Smooth muscle cell (in vitro differentiated cells): ENCODE measurements at regions not wholly inside any gene's neighbourhood (a gene's known extent, or its start where the extent isn't known, plus 50 kb on each side); places are given as distances from the start of the nearest gene placed in this dataset.

Source experiments
- DNase-seq: peaks from one replicate; lab custom pipeline; 2025; ENCODE audit not compliant: unreplicated experiment; lab: John Stamatoyannopoulos, UW
- H2AFZ ChIP-seq: fragments of 200-600 bp; sonication (generic); 2 replicates; pipeline ENCODE4 v1.6.0; 2016; ENCODE audit warnings: antibody characterized with exemption, low read depth, mild to moderate bottlenecking
- H3F3A ChIP-seq: fragments of 200-600 bp; sonication (generic); 2 replicates; pipeline ENCODE4 v1.6.0; 2017; ENCODE audit warnings: antibody characterized with exemption, low read depth
- H3K27ac ChIP-seq: fragments of 200-600 bp; sonication (generic); 2 replicates; pipeline ENCODE4 v1.5.1; 2016; ENCODE audit warnings: low read depth, mild to moderate bottlenecking
- H3K27me3 ChIP-seq: fragments of 200-600 bp; sonication (generic); 2 replicates; pipeline ENCODE4 v1.6.1; 2016; ENCODE audit warnings: low read depth, mild to moderate bottlenecking
- H3K36me3 ChIP-seq: fragments of 200-600 bp; sonication (generic); 2 replicates; pipeline ENCODE4 v1.5.1; 2016; ENCODE audit warnings: low read depth
- H3K4me1 ChIP-seq: fragments of 200-600 bp; sonication (generic); 2 replicates; pipeline ENCODE4 v1.5.1; 2016; ENCODE audit warnings: low read depth
- H3K4me2 ChIP-seq: fragments of 200-600 bp; sonication (generic); 2 replicates; pipeline ENCODE4 v1.6.0; 2016; ENCODE audit warnings: mild to moderate bottlenecking
- H3K4me3 ChIP-seq: fragments of 200-600 bp; sonication (generic); 2 replicates; pipeline ENCODE4 v1.5.1; 2016; ENCODE audit warnings: mild to moderate bottlenecking
- H3K79me2 ChIP-seq: fragments of 200-600 bp; sonication (generic); 2 replicates; pipeline ENCODE4 v1.6.0; 2016; ENCODE audit warnings: low read depth, mild to moderate bottlenecking
- H3K9ac ChIP-seq: fragments of 200-600 bp; sonication (generic); 2 replicates; pipeline ENCODE4 v1.6.0; 2016; ENCODE audit warnings: low read depth
- H3K9me3 ChIP-seq: fragments of 200-600 bp; sonication (generic); replicated peaks from 2 replicates; pipeline ENCODE4 v1.5.1; 2016; ENCODE audit warnings: low read depth
- H4K20me1 ChIP-seq: fragments of 200-600 bp; sonication (generic); 2 replicates; pipeline ENCODE4 v1.6.0; 2016; ENCODE audit warnings: low read depth
- WGBS: methylation state at CpG from one replicate; pipeline ENCODE4 v1.1.7; 2016; ENCODE audit warnings: low lambda C conversion rate; 5-methylcytosine and 5-hydroxymethylcytosine counted together
- TF ChIP-seq, protein P1 (sequence below): fragments of 200-600 bp; sonication (generic); IDR thresholded peaks from 2 replicates; pipeline ENCODE4 v1.5.1; 2017; ENCODE audit warnings: borderline replicate concordance, mild to moderate bottlenecking, antibody characterized with exemption; ENCODE audit not compliant: insufficient read depth, poor library complexity, severe bottlenecking

DNA sequence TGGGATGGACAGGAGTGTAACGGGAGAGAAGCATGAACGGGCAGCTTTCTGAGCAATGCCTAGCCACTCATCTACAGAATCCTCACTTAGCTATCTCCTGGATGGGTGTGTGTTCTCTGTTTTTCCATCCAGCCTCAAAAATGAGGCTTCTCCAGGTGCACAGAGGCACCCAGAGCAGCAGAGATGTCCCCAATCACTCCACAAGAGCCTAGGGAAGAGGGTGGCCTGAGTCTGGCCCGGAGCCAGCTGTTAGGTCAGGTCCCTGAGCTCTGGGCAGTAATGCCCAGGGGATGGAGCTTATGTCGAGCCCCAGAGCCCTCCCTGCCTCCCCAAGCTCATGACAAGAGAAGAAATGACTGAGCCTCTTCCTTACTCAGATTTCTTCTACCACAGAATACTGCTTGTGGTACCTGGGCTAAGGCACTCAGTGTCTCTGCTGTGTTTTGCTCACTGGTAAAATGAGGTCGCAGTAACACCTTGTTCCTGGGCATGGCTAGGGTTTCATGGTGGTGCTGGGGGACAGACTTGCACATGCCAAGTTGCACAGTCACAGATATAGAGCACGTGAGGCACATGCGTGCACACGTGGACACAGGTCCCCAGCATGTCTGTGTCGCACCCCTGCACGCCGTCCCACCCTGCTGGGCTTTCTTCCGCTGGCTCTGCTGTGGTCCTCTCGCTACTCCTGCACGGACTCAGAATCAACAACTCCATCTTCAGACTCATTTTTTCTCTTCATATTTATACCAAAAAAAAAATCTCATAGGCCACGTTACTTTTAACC is 86.6 kb upstream of the SOX1 start:
- no peak for DNase-seq
- TF ChIP-seq, protein P1, sequence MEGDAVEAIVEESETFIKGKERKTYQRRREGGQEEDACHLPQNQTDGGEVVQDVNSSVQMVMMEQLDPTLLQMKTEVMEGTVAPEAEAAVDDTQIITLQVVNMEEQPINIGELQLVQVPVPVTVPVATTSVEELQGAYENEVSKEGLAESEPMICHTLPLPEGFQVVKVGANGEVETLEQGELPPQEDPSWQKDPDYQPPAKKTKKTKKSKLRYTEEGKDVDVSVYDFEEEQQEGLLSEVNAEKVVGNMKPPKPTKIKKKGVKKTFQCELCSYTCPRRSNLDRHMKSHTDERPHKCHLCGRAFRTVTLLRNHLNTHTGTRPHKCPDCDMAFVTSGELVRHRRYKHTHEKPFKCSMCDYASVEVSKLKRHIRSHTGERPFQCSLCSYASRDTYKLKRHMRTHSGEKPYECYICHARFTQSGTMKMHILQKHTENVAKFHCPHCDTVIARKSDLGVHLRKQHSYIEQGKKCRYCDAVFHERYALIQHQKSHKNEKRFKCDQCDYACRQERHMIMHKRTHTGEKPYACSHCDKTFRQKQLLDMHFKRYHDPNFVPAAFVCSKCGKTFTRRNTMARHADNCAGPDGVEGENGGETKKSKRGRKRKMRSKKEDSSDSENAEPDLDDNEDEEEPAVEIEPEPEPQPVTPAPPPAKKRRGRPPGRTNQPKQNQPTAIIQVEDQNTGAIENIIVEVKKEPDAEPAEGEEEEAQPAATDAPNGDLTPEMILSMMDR = no peak
- Histone ChIP-seq H3K36me3 (no peaks in the 10 kb centered on the region), H2AFZ (no peak overlapping the region), H3K4me1 (no peaks in the 10 kb centered on the region), H3K27me3 (no peaks in the 10 kb centered on the region), H3F3A (no peaks in the 10 kb centered on the region), H4K20me1 (no peaks in the 10 kb centered on the region), H3K4me2 (no peak overlapping the region), H3K27ac (no peak overlapping the region), H3K9me3 (no peaks in the 10 kb centered on the region), H3K9ac (no peak overlapping the region), H3K79me2 (no peaks in the 10 kb centered on the region), H3K4me3 (no peak overlapping the region)
- WGBS = 89% methylated on average over 15 of the region's 15 CpGs

DNA sequence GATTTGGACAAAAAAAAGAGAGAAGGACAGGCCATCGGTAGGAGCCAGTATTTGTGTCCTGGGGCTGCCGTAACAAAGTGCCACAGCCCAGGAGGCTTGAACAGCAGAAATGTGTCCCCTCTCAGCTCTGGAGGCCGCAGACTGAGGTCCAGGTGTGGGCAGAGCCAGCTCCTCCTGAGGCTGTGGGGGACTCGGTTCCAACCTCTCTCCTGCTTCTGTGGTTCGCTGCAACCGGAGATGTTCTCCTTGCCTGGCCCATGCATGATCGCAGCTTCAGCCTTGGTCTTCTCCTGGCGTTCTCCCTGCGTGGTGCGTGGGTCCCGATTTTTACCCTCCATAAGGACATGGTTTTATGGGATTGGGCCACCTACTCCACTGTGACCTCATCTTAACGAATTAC is 85.9 kb upstream of the SOX1 start:
- H3K4me1 ChIP-seq = no peaks in the 10 kb centered on the region
- TF ChIP-seq, protein P1 = no peak
- no peak overlapping the region for H3K4me2 ChIP-seq
- H3K27ac ChIP-seq = no peak overlapping the region
- 92% methylated on average over 12 of the region's 12 CpGs for WGBS
- H3K27me3 ChIP-seq = no peaks in the 10 kb centered on the region
- DNase-seq = no peak
- no peak overlapping the region for H3K9ac ChIP-seq
- no peaks in the 10 kb centered on the region for H3K79me2 ChIP-seq
- H3K36me3 ChIP-seq = no peaks in the 10 kb centered on the region
- no peaks in the 10 kb centered on the region for H3K9me3 ChIP-seq
- no peak overlapping the region for H3K4me3 ChIP-seq
- H4K20me1 ChIP-seq = no peaks in the 10 kb centered on the region
- H2AFZ ChIP-seq = no peak overlapping the region
- H3F3A ChIP-seq = no peaks in the 10 kb centered on the region

DNA sequence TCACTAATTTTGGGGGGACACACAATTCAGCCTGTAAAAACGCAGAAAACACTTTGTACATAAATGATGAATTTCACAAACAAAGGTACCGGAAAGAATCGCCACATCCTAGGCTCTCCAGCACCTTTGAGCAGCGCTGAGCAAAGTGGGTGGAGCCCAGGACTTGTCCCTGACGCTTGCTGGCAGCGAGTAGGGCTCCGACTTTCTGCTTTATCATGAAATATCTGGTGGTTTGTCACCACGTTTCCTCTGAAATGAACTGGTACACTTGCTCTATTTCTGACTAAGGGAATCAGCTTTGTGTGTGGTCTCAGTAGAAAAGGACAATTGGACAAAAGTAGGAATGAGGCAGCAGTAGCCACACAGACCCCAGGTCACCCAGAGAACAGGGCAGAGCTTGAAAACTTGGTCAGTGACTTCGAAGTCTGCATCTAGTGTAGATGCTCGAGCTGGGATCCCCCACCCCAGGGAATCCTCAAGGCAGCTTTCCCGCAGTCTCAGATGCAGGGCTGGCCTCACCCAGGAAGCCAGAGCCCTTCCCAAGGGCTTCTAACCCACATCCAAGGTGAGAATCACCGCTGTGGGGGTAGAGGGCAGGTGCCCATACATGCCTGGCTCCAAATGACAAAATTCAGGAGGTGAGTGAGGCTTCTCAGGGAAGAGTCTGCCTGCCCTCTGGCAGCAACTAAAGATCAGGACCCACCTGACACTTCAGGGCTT is 85.3 kb upstream of the SOX1 start:
- Histone ChIP-seq H3K27me3 (no peaks in the 10 kb centered on the region), H3K4me1 (no peaks in the 10 kb centered on the region), H3K4me3 (no peak overlapping the region), H3K9ac (no peak overlapping the region), H3K4me2 (no peak overlapping the region), H3F3A (no peaks in the 10 kb centered on the region), H2AFZ (no peak overlapping the region), H3K79me2 (no peaks in the 10 kb centered on the region), H3K27ac (no peak overlapping the region), H3K36me3 (no peaks in the 10 kb centered on the region), H4K20me1 (no peaks in the 10 kb centered on the region), H3K9me3 (no peaks in the 10 kb centered on the region)
- TF ChIP-seq, protein P1 = no peak
- 79% methylated on average over 12 of the region's 12 CpGs for WGBS
- DNase-seq = no peak
